ENCODE measurements at regions not wholly inside any gene's neighbourhood (a gene's known extent, or its start where the extent isn't known, plus 50 kb on each side); places are given as distances from the start of the nearest gene placed in this dataset.

GRCh38 chr22:47738472-47739013 is 976.1 kb downstream of the TBC1D22A start (continued):
- no peak for TF ChIP-seq RAD21 (IDR thresholded peaks at IDR 0.05; ENCODE audit: low read depth)
- TF ChIP-seq ZBTB33 (IDR thresholded peaks at IDR 0.05; ENCODE audit: extremely low read depth, insufficient replicate concordance, low read length): no peak
- no peak for TF ChIP-seq CEBPB (IDR thresholded peaks at IDR 0.05; ENCODE audit: low read depth)
- TF ChIP-seq SP1 (IDR thresholded peaks at IDR 0.05; ENCODE audit: low read depth): no peak
- no peak for TF ChIP-seq ELF1 (IDR thresholded peaks at IDR 0.05; ENCODE audit: borderline replicate concordance, low read depth)
- no peak for TF ChIP-seq JUND (IDR thresholded peaks at IDR 0.05)

GRCh38 chr22:47736186-47737034 is 974.0 kb downstream of the TBC1D22A start:
- no peak overlapping the region for H2AFZ ChIP-seq (ENCODE audit: low read depth, low read length, poor library complexity, severe bottlenecking)
- H3K79me2 ChIP-seq (ENCODE audit: insufficient read depth, low read length): no peaks in the 10 kb centered on the region
- TF ChIP-seq POLR2AphosphoS5 (IDR thresholded peaks at IDR 0.05; ENCODE audit: low read depth, low read length) (no peak), FOSL1 (IDR thresholded peaks at IDR 0.05; ENCODE audit: low read depth) (peak; percentile 32; the same call in 1 of the 2 replicates)
- H3K4me2 ChIP-seq (ENCODE audit: low read length): peak overlapping the region; percentile 32
- DNase-seq (ENCODE audit: low read depth, low spot score): no peak
- no peaks in the 10 kb centered on the region for H3K27me3 ChIP-seq (ENCODE audit: insufficient read depth, low read length)
- H3K27ac ChIP-seq (ENCODE audit: low read depth, low read length): no peak overlapping the region; the same call in none of the 2 replicates
- no peak overlapping the region for H3K4me3 ChIP-seq (replicated peaks in 1 of 2; ENCODE audit: low read depth in 1 of 2, low read length in 2 of 2)
- H4K20me1 ChIP-seq (ENCODE audit: insufficient read depth): no peaks in the 10 kb centered on the region
- peaks cover 13 to 19% of the 10 kb centered on the region in 2 experiments for H3K4me1 ChIP-seq (ENCODE audit: control insufficient read depth in 1 of 2, insufficient read depth in 2 of 2, low read length in 2 of 2)
- RAD21 ChIA-PET (ENCODE audit: low non-redundant PET in 1 of 2, low total read pairs in 2 of 2, uncharacterized antibody in 2 of 2, unreplicated experiment in 2 of 2): no interaction called here
- H3K9me2 ChIP-seq (ENCODE audit: insufficient read depth): no peaks in the 10 kb centered on the region
- no peaks in the 10 kb centered on the region; a peak in 1 of 4 replicates for H3K36me3 ChIP-seq (ENCODE audit: control insufficient read depth in 1 of 2, insufficient read depth in 2 of 2, low read length in 2 of 2)
- intact Hi-C loops (cut with micrococcal nuclease): no loop called here
- ATAC-seq: peak; percentile 75
- POLR2A ChIA-PET: no interaction called here
- H3K9ac ChIP-seq (ENCODE audit: low read length): no peak overlapping the region
- peaks cover 0 to 2% of the 10 kb centered on the region in 2 experiments; a peak in 1 of 4 replicates for H3K9me3 ChIP-seq (ENCODE audit: control insufficient read depth in 1 of 2, insufficient read depth in 1 of 2, low read depth in 1 of 2, low read length in 2 of 2)
- BruUV-seq (replicated peaks): no TSS peak
- CTCF ChIA-PET: no interaction called here
